ENCODE measurements at regions not wholly inside any gene's neighbourhood (a gene's known extent, or its start where the extent isn't known, plus 50 kb on each side); places are given as distances from the start of the nearest gene placed in this dataset.
A peak's percentile ranks its signal among the peaks of the same experiment; 100 is the strongest.

GRCh38 chr19:34313188-34313587 is 51.8 kb upstream of the GPI start:
- no peak overlapping the region for H2AFZ ChIP-seq (ENCODE audit: insufficient read depth, low read depth, low read length, poor library complexity, severe bottlenecking)
- no peak overlapping the region for H3K9ac ChIP-seq (ENCODE audit: low read length)
- ChIA-PET POLR2A (interaction anchor here (1.5 kb wide), 1 partner anchor 21 kb away, joined by 3 read pairs; no protein-coding TSS in a partner anchor), CTCF (interaction anchor here (0.8 kb wide), 1 partner anchor 12 kb away, joined by 4 read pairs; no protein-coding TSS in a partner anchor)
- H3K27ac ChIP-seq (ENCODE audit: low read length in 2 of 2) = no peak overlapping the region
- H3K9me3 ChIP-seq (ENCODE audit: control extremely low read depth in 1 of 3, control insufficient read depth in 2 of 3, insufficient read depth in 1 of 3, low read length in 2 of 3) = no peaks in the 10 kb centered on the region
- no peak overlapping the region for H3K4me2 ChIP-seq (replicated peaks; ENCODE audit: low read depth, low read length, poor library complexity, severe bottlenecking)
- peaks cover 86% of the 10 kb centered on the region for H3K4me1 Mint-ChIP-seq
- intact Hi-C loops (cut with micrococcal nuclease) = no loop called here
- peaks cover 23% of the 10 kb centered on the region for H4K20me1 ChIP-seq (ENCODE audit: control insufficient read depth, insufficient read depth, low read length, poor library complexity, severe bottlenecking)
- no peaks in the 10 kb centered on the region for H3K27me3 ChIP-seq (replicated peaks in 1 of 4; ENCODE audit: control extremely low read depth in 1 of 4, control insufficient read depth in 3 of 4, insufficient read depth in 4 of 4, low read length in 3 of 4)
- H3K79me2 ChIP-seq (ENCODE audit: control insufficient read depth, insufficient read depth, low read length) = peaks cover 83% of the 10 kb centered on the region
- peaks cover 75 to 85% of the 10 kb centered on the region in 2 donors for H3K4me1 ChIP-seq (ENCODE audit: control insufficient read depth in 2 of 2, insufficient read depth in 2 of 2, low read length in 2 of 2)
- DNase-seq (no peak), ATAC-seq (ENCODE audit: low read depth) (no peak)
- H3K27me3 Mint-ChIP-seq = no peaks in the 10 kb centered on the region
- no peak for TF ChIP-seq EZH2 (IDR thresholded peaks at IDR 0.05; ENCODE audit: borderline replicate concordance, insufficient read depth, low read depth, low read length, poor library complexity, severe bottlenecking)
- TF ChIP-seq CTCF (IDR thresholded peaks at IDR 0.05) = no peak
- H3K4me3 Mint-ChIP-seq = peak overlapping the region; percentile 34
- H3K36me3 ChIP-seq (replicated peaks in 1 of 2; ENCODE audit: control extremely low read depth in 1 of 2, control insufficient read depth in 1 of 2, extremely low read depth in 1 of 2, insufficient read depth in 2 of 2, low read length in 1 of 2) = peaks cover 0 to 4% of the 10 kb centered on the region in 2 experiments
- 100% methylated on average over 2 of the region's 6 CpGs for WGBS (ENCODE audit: insufficient coverage)
- peaks cover 2% of the 10 kb centered on the region for H3K9me3 Mint-ChIP-seq (ENCODE audit: insufficient read depth)
- H3K27ac Mint-ChIP-seq = peak overlapping the region; percentile 43
- H3K4me3 ChIP-seq (ENCODE audit: control extremely low read depth in 1 of 5, extremely low read depth in 1 of 5, insufficient read depth in 1 of 5, low read depth in 2 of 5, low read length in 4 of 5) = no peak overlapping the region

- ChIA-PET CTCF (interaction anchor here (0.8 to 1.4 kb wide), 5 partner anchors 22 to 95 kb away, joined by 3 to 5 read pairs (median 4); no protein-coding TSS in a partner anchor), POLR2A (interaction anchor here (0.9 to 1.4 kb wide), 2 partner anchors 44 to 45 kb away, joined by 4 read pairs; no protein-coding TSS in a partner anchor)
- peak overlapping the region; percentile 71 for H3K4me3 Mint-ChIP-seq
- peak overlapping the region in 3 of 5 experiments; percentile 0 to 34 (median 5) for H3K4me3 ChIP-seq (ENCODE audit: control extremely low read depth in 1 of 5, extremely low read depth in 1 of 5, insufficient read depth in 1 of 5, low read depth in 2 of 5, low read length in 4 of 5)
- peak overlapping the region; percentile 47 for H3K9ac ChIP-seq (ENCODE audit: low read length)
- intact Hi-C loops (cut with micrococcal nuclease) = loop anchor here (5.0 kb wide), 1 partner anchor 42 kb away; no protein-coding TSS in a partner anchor
- H3K27me3 Mint-ChIP-seq = no peaks in the 10 kb centered on the region
- peaks cover 72% of the 10 kb centered on the region for H3K79me2 ChIP-seq (ENCODE audit: control insufficient read depth, insufficient read depth, low read length)
- 0% methylated on average over 1 of the region's 4 CpGs for WGBS (ENCODE audit: insufficient coverage)
- peaks cover 76% of the 10 kb centered on the region for H3K4me1 Mint-ChIP-seq
- H3K27ac Mint-ChIP-seq = peak overlapping the region; percentile 79
- H2AFZ ChIP-seq (ENCODE audit: insufficient read depth, low read depth, low read length, poor library complexity, severe bottlenecking) = no peak overlapping the region
- no peaks in the 10 kb centered on the region for H3K27me3 ChIP-seq (replicated peaks in 1 of 4; ENCODE audit: control extremely low read depth in 1 of 4, control insufficient read depth in 3 of 4, insufficient read depth in 4 of 4, low read length in 3 of 4)
- H3K27ac ChIP-seq (ENCODE audit: low read length in 2 of 2) = peak overlapping the region; percentile 47 to 66
- peaks cover 0 to 4% of the 10 kb centered on the region in 2 experiments for H3K36me3 ChIP-seq (replicated peaks in 1 of 2; ENCODE audit: control extremely low read depth in 1 of 2, control insufficient read depth in 1 of 2, extremely low read depth in 1 of 2, insufficient read depth in 2 of 2, low read length in 1 of 2)
- no peaks in the 10 kb centered on the region for H3K9me3 ChIP-seq (ENCODE audit: control extremely low read depth in 1 of 3, control insufficient read depth in 2 of 3, insufficient read depth in 1 of 3, low read length in 2 of 3)
- H4K20me1 ChIP-seq (ENCODE audit: control insufficient read depth, insufficient read depth, low read length, poor library complexity, severe bottlenecking) = peaks cover 23% of the 10 kb centered on the region
- H3K9me3 Mint-ChIP-seq (ENCODE audit: insufficient read depth) = peaks cover 2% of the 10 kb centered on the region
- TF ChIP-seq EZH2 (IDR thresholded peaks at IDR 0.05; ENCODE audit: borderline replicate concordance, insufficient read depth, low read depth, low read length, poor library complexity, severe bottlenecking) (no peak), CTCF (IDR thresholded peaks at IDR 0.05) (no peak)
- peaks cover 61 to 73% of the 10 kb centered on the region in 2 donors for H3K4me1 ChIP-seq (ENCODE audit: control insufficient read depth in 2 of 2, insufficient read depth in 2 of 2, low read length in 2 of 2)
- H3K4me2 ChIP-seq (replicated peaks; ENCODE audit: low read depth, low read length, poor library complexity, severe bottlenecking) = peak overlapping the region; percentile 63
- ATAC-seq (ENCODE audit: low read depth) (peak; percentile 65), DNase-seq (peak; percentile 49)
Measured at GRCh38 chr19:34314437-34315313, 50.3 kb upstream of the GPI start.

Data from B cell (primary cell).